DOHH2 (cell line): ENCODE measurements at regions not wholly inside any gene's neighbourhood (a gene's known extent, or its start where the extent isn't known, plus 50 kb on each side); places are given as distances from the start of the nearest gene placed in this dataset.

Experiments used
- H3F3A ChIP-seq: fragments of 200-600 bp; sonication (generic), shearing (Covaris generic); 2 replicates; pipeline ENCODE4 v1.6.0; 2016; ENCODE audit warnings: antibody characterized with exemption, mild to moderate bottlenecking; ENCODE audit not compliant: control insufficient read depth, insufficient read depth
- H3K27ac ChIP-seq: fragments of 200-600 bp; sonication (generic); 2 replicates; pipeline ENCODE4 v1.5.1; 2014; ENCODE audit warnings: low read depth, mild to moderate bottlenecking, low read length, moderate library complexity
- H3K27me3 ChIP-seq: fragments of 200-600 bp; sonication (generic); 2 replicates; pipeline ENCODE4 v1.6.1; 2014; ENCODE audit warnings: mild to moderate bottlenecking, low read length, mixed read lengths; ENCODE audit not compliant: control insufficient read depth
- H3K36me3 ChIP-seq: fragments of 200-600 bp; sonication (generic); 2 replicates; pipeline ENCODE4 v1.6.1; 2014; ENCODE audit warnings: mild to moderate bottlenecking, low read length, moderate library complexity, mixed read lengths; ENCODE audit not compliant: control insufficient read depth
- H3K4me1 ChIP-seq: fragments of 200-600 bp; sonication (generic); 2 replicates; pipeline ENCODE4 v1.6.1; 2014; ENCODE audit warnings: mild to moderate bottlenecking, low read length, mixed read lengths; ENCODE audit not compliant: control insufficient read depth
- H3K4me2 ChIP-seq: fragments of 200-600 bp; sonication (generic); 2 replicates; pipeline ENCODE4 v1.6.0; 2014; ENCODE audit warnings: mild to moderate bottlenecking, low read length, moderate library complexity
- H3K4me3 ChIP-seq: fragments of 200-600 bp; sonication (generic); 2 replicates; pipeline ENCODE4 v1.5.1; 2014; ENCODE audit warnings: mild to moderate bottlenecking, low read length, mixed read lengths
- H3K79me2 ChIP-seq: fragments of 200-600 bp; sonication (generic); 2 replicates; pipeline ENCODE4 v1.6.1; 2014; ENCODE audit warnings: mild to moderate bottlenecking, low read length, mixed read lengths; ENCODE audit not compliant: control insufficient read depth
- H3K9me2 ChIP-seq: fragments of 200-600 bp; sonication (generic); replicated peaks from 2 replicates; pipeline ENCODE4 v1.6.1; 2014; ENCODE audit warnings: mild to moderate bottlenecking, low read length, mixed read lengths; ENCODE audit not compliant: control insufficient read depth
- H3K9me3 ChIP-seq: fragments of 200-600 bp; sonication (generic); 2 replicates; pipeline ENCODE4 v1.6.1; 2014; ENCODE audit warnings: antibody characterized with exemption, low read length, mixed read lengths; ENCODE audit not compliant: control insufficient read depth, insufficient read depth
- H4K20me1 ChIP-seq: fragments of 200-600 bp; sonication (generic); 2 replicates; pipeline ENCODE4 v1.6.0; 2014; ENCODE audit warnings: low read depth, mild to moderate bottlenecking, antibody characterized with exemption, low read length, moderate library complexity; ENCODE audit not compliant: control insufficient read depth, insufficient read depth
- CTCF ChIP-seq: fragments of 200-600 bp; sonication (generic); IDR thresholded peaks from one replicate; pipeline ENCODE4 v1.5.1; 2014; ENCODE audit warnings: antibody characterized with exemption, mild to moderate bottlenecking, low read depth, low read length; ENCODE audit not compliant: poor library complexity, severe bottlenecking
- EZH2phosphoT487 ChIP-seq: fragments of 200-600 bp; sonication (generic); IDR thresholded peaks from 2 replicates; pipeline ENCODE4 v1.6.1; 2017; ENCODE audit warnings: borderline replicate concordance, mild to moderate bottlenecking, antibody characterized with exemption, low read length, moderate library complexity, mixed read lengths

- Histone ChIP-seq H3K79me2 (no peaks in the 10 kb centered on the region), H4K20me1 (no peaks in the 10 kb centered on the region), H3K9me3 (no peaks in the 10 kb centered on the region), H3K4me3 (no peak overlapping the region), H3K36me3 (no peaks in the 10 kb centered on the region), H3K9me2 (no peaks in the 10 kb centered on the region), H3K27me3 (no peaks in the 10 kb centered on the region), H3K27ac (no peak overlapping the region), H3K4me2 (no peak overlapping the region), H3K4me1 (no peaks in the 10 kb centered on the region), H3F3A (no peaks in the 10 kb centered on the region)
- TF ChIP-seq CTCF (peak; percentile 71), EZH2phosphoT487 (no peak)
Measured at GRCh38 chr1:143698016-143698415, 273.8 kb downstream of the FAM72C start.

GRCh38 chr1:143694085-143694484 is 277.7 kb downstream of the FAM72C start:
- Histone ChIP-seq H3F3A (no peaks in the 10 kb centered on the region), H3K27ac (no peak overlapping the region), H3K36me3 (no peaks in the 10 kb centered on the region), H3K9me2 (no peaks in the 10 kb centered on the region), H3K4me1 (no peaks in the 10 kb centered on the region), H3K4me3 (no peak overlapping the region), H4K20me1 (no peaks in the 10 kb centered on the region), H3K9me3 (no peaks in the 10 kb centered on the region), H3K27me3 (no peaks in the 10 kb centered on the region), H3K4me2 (no peak overlapping the region), H3K79me2 (no peaks in the 10 kb centered on the region)
- no peak for TF ChIP-seq EZH2phosphoT487
- TF ChIP-seq CTCF: no peak

- TF ChIP-seq EZH2phosphoT487 (no peak), CTCF (no peak)
- no peak overlapping the region for H3K4me2 ChIP-seq
- H3F3A ChIP-seq: no peaks in the 10 kb centered on the region
- no peaks in the 10 kb centered on the region for H3K79me2 ChIP-seq
- no peaks in the 10 kb centered on the region for H4K20me1 ChIP-seq
- H3K27me3 ChIP-seq: no peaks in the 10 kb centered on the region
- no peaks in the 10 kb centered on the region for H3K9me3 ChIP-seq
- no peak overlapping the region for H3K27ac ChIP-seq
- no peaks in the 10 kb centered on the region for H3K4me1 ChIP-seq
- no peaks in the 10 kb centered on the region for H3K9me2 ChIP-seq
- H3K36me3 ChIP-seq: no peaks in the 10 kb centered on the region
- H3K4me3 ChIP-seq: no peak overlapping the region
Measured at GRCh38 chr1:143691971-143692529, 279.7 kb downstream of the FAM72C start.
